NCI-H1417 (cell line): ENCODE measurements at regions not wholly inside any gene's neighbourhood (a gene's known extent, or its start where the extent isn't known, plus 50 kb on each side); places are given as distances from the start of the nearest gene placed in this dataset.
"Not testable (repeated sequence)": the region's sequence is repeated elsewhere in the genome, so short reads cannot be mapped to it uniquely, and the experiment has no call there.

Experiments used
- DNase-seq, 3 experiments: peaks; one replicate each; lab custom pipeline; 2025; lab: John Stamatoyannopoulos, UW

GRCh38 chr2:236826606-236827156 lies 257.1 kb downstream of the ACKR3 start:
- DNase-seq = no peak

- no peak for DNase-seq
Measured at GRCh38 chr2:236827997-236828396, 257.7 kb upstream of the COPS8 start.

- no peak for DNase-seq
Measured at GRCh38 chr2:236828820-236829219, 256.9 kb upstream of the COPS8 start.

GRCh38 chr2:236830926-236831325 lies 254.8 kb upstream of the COPS8 start:
- DNase-seq = no peak

GRCh38 chr2:236831698-236832097 lies 254.0 kb upstream of the COPS8 start:
- DNase-seq = no peak

GRCh38 chr2:236833501-236834073 lies 252.1 kb upstream of the COPS8 start:
- no peak for DNase-seq

GRCh38 chr2:236834284-236834683 lies 251.4 kb upstream of the COPS8 start:
- DNase-seq = no peak

GRCh38 chr2:236835307-236836024 lies 250.2 kb upstream of the COPS8 start:
- DNase-seq = no peak

- DNase-seq = not testable (repeated sequence)
Measured at GRCh38 chr2:236836028-236836427, 249.7 kb upstream of the COPS8 start.

- no peak for DNase-seq
Measured at GRCh38 chr2:236840215-236840614, 245.5 kb upstream of the COPS8 start.

- no peak for DNase-seq
Measured at GRCh38 chr2:236840857-236841256, 244.8 kb upstream of the COPS8 start.

- no peak for DNase-seq
Measured at GRCh38 chr2:236841389-236841788, 244.3 kb upstream of the COPS8 start.

GRCh38 chr2:236843161-236843968 lies 242.3 kb upstream of the COPS8 start:
- DNase-seq = no peak

- DNase-seq = no peak
Measured at GRCh38 chr2:236844711-236845110, 241.0 kb upstream of the COPS8 start.

GRCh38 chr2:236847023-236847422 lies 238.7 kb upstream of the COPS8 start:
- DNase-seq = no peak

- no peak for DNase-seq
Measured at GRCh38 chr2:236847538-236848263, 238.0 kb upstream of the COPS8 start.

- DNase-seq = peak; percentile 24 to 88 (median 76)
Measured at GRCh38 chr2:236848501-236848900, 237.2 kb upstream of the COPS8 start.

GRCh38 chr2:236849508-236849907 lies 236.2 kb upstream of the COPS8 start:
- DNase-seq = no peak

- no peak for DNase-seq
Measured at GRCh38 chr2:236849940-236850339, 235.7 kb upstream of the COPS8 start.

- DNase-seq = no peak
Measured at GRCh38 chr2:236851187-236851586, 234.5 kb upstream of the COPS8 start.

GRCh38 chr2:236852100-236852976 lies 233.4 kb upstream of the COPS8 start:
- DNase-seq = no peak
